CD14-positive monocyte (primary cell): ENCODE measurements at regions not wholly inside any gene's neighbourhood (a gene's known extent, or its start where the extent isn't known, plus 50 kb on each side); places are given as distances from the start of the nearest gene placed in this dataset.

Experiments
- DNase-seq, 3 donors: peaks; one replicate each; pipeline ENCODE4 v3.0.0-alpha.2; 2011 to 2022
- H2AFZ ChIP-seq: 2 replicates; pipeline ENCODE4 v1.6.0; 2012; ENCODE audit warnings: mild to moderate bottlenecking, low read depth, low read length, inconsistent platforms; ENCODE audit not compliant: insufficient read depth, poor library complexity, severe bottlenecking
- H3K27ac ChIP-seq, 2 donors: 1 replicate in 1 of 2; 2 replicates in 1 of 2; pipeline ENCODE4 v1.5.1; 2012 to 2013; ENCODE audit warnings: low read length in 2 of 2, control low read depth in 1 of 2, inconsistent platforms in 1 of 2, low read depth in 1 of 2, mild to moderate bottlenecking in 1 of 2
- H3K27me3 ChIP-seq, 2 donors: one replicate each; pipeline versions ENCODE4 v1.6.0 to v1.6.1; 2011 to 2013; ENCODE audit warnings: low read length in 2 of 2; ENCODE audit not compliant: control insufficient read depth in 2 of 2, insufficient read depth in 2 of 2
- H3K36me3 ChIP-seq, 2 donors: replicated peaks in 1 of 2; 1 replicate in 1 of 2; 2 replicates in 1 of 2; pipeline versions ENCODE4 v1.5.1 to v1.6.1; 2012 to 2013; ENCODE audit warnings: low read length in 2 of 2, control low read depth in 1 of 2, inconsistent platforms in 1 of 2, mild to moderate bottlenecking in 1 of 2; ENCODE audit not compliant: insufficient read depth in 2 of 2, control insufficient read depth in 1 of 2
- H3K4me1 ChIP-seq, 2 donors: 1 replicate in 1 of 2; 2 replicates in 1 of 2; pipeline versions ENCODE4 v1.5.1 to v1.6.1; 2012 to 2013; ENCODE audit warnings: low read length in 2 of 2, control low read depth in 1 of 2, inconsistent platforms in 1 of 2, mild to moderate bottlenecking in 1 of 2, moderate library complexity in 1 of 2; ENCODE audit not compliant: insufficient read depth in 2 of 2, control insufficient read depth in 1 of 2
- H3K4me2 ChIP-seq: replicated peaks from 2 replicates; pipeline ENCODE3; 2012; ENCODE audit warnings: low read length, moderate library complexity, mild to moderate bottlenecking; ENCODE audit not compliant: poor library complexity, severe bottlenecking; ENCODE audit errors: extremely low read depth
- H3K4me3 ChIP-seq, 3 experiments: fragments of 200-600 bp in 1 of 3; sonication (generic) in 1 of 3; replicated peaks in 1 of 3; 1 replicate in 2 of 3; 2 replicates in 1 of 3; pipeline ENCODE4 v1.5.1; 2011 to 2013; ENCODE audit warnings: low read length in 3 of 3, mild to moderate bottlenecking in 3 of 3, control low read depth in 2 of 3, low read depth in 2 of 3, inconsistent platforms in 1 of 3, moderate library complexity in 1 of 3
- H3K79me2 ChIP-seq: 2 replicates; pipeline ENCODE4 v1.6.0; 2012; ENCODE audit warnings: mild to moderate bottlenecking, control low read depth, inconsistent platforms, low read length, moderate library complexity; ENCODE audit not compliant: insufficient read depth
- H3K9ac ChIP-seq: 2 replicates; pipeline ENCODE4 v1.6.0; 2017; ENCODE audit warnings: low read length, mild to moderate bottlenecking; ENCODE audit not compliant: insufficient read depth, poor library complexity, severe bottlenecking
- H3K9me3 ChIP-seq, 2 donors: replicated peaks in 1 of 2; 1 replicate in 1 of 2; 2 replicates in 1 of 2; pipeline versions ENCODE4 v1.5.1 to v1.6.1; 2012 to 2013; ENCODE audit warnings: low read length in 2 of 2, control low read depth in 1 of 2; ENCODE audit not compliant: control insufficient read depth in 1 of 2, insufficient read depth in 1 of 2
- H4K20me1 ChIP-seq: 2 replicates; pipeline ENCODE4 v1.6.0; 2012; ENCODE audit warnings: mild to moderate bottlenecking, low read length, control low read depth, moderate library complexity; ENCODE audit not compliant: insufficient read depth
- H3K27ac Mint-ChIP-seq, 7 donors: one replicate each; pipeline ENCODE4 v1.8.0; 2020; ENCODE audit warnings: mild to moderate bottlenecking in 7 of 7, mixed read lengths in 7 of 7, moderate library complexity in 6 of 7, inconsistent platforms in 2 of 7
- H3K27me3 Mint-ChIP-seq, 3 donors: one replicate each; pipeline ENCODE4 v1.8.0; 2021 to 2022; ENCODE audit warnings: low read depth in 3 of 3, mild to moderate bottlenecking in 3 of 3, mixed read lengths in 3 of 3, moderate library complexity in 3 of 3, inconsistent platforms in 1 of 3
- H3K36me3 Mint-ChIP-seq, 2 donors: one replicate each; pipeline ENCODE4 v1.8.0; 2020; ENCODE audit warnings: mixed read lengths in 2 of 2, inconsistent platforms in 1 of 2, mild to moderate bottlenecking in 1 of 2
- H3K4me1 Mint-ChIP-seq: one replicate; pipeline ENCODE4 v1.8.0; 2020; ENCODE audit warnings: mild to moderate bottlenecking, mixed read lengths
- H3K4me3 Mint-ChIP-seq, 2 donors: one replicate each; pipeline ENCODE4 v1.8.0; 2020; ENCODE audit warnings: mild to moderate bottlenecking in 2 of 2, mixed read lengths in 2 of 2, moderate library complexity in 1 of 2
- H3K9me3 Mint-ChIP-seq, 7 donors: one replicate each; pipeline ENCODE4 v1.8.0; 2020 to 2022; ENCODE audit warnings: mixed read lengths in 7 of 7, mild to moderate bottlenecking in 6 of 7, moderate library complexity in 6 of 7, inconsistent platforms in 2 of 7
- CTCF ChIP-seq: fragments of 200-600 bp; IDR thresholded peaks from one replicate; pipeline ENCODE4 v1.8.0; 2022; ENCODE audit warnings: antibody characterized with exemption, mild to moderate bottlenecking
- WGBS: methylation state at CpG from one replicate; pipeline ENCODE4 v1.1.5; 2013; ENCODE audit warnings: missing lambda C conversion rate; ENCODE audit not compliant: insufficient coverage; 5-methylcytosine and 5-hydroxymethylcytosine counted together
- intact Hi-C, 2 donors: fragments of 100-400 bp; cut with micrococcal nuclease; formaldehyde crosslinking; loops; one replicate each; pipeline versions ENCODE4 v1.15.0 to v1.15.1; 2023

GRCh38 chr2:120601566-120601965, 134.1 kb upstream of the GLI2 start:
- Mint-ChIP-seq H3K27me3 (peaks cover 3 to 5% (median 3%) of the 10 kb centered on the region in 3 donors), H3K9me3 (no peaks in the 10 kb centered on the region), H3K4me3 (no peak overlapping the region), H3K27ac (no peak overlapping the region), H3K36me3 (no peaks in the 10 kb centered on the region), H3K4me1 (peaks cover 6% of the 10 kb centered on the region)
- no peak for TF ChIP-seq CTCF
- H3K4me1 ChIP-seq: no peaks in the 10 kb centered on the region
- H3K27me3 ChIP-seq: no peaks in the 10 kb centered on the region
- H3K4me3 ChIP-seq: no peak overlapping the region
- no peaks in the 10 kb centered on the region for H4K20me1 ChIP-seq
- no peak overlapping the region for H2AFZ ChIP-seq
- no peak overlapping the region for H3K4me2 ChIP-seq
- H3K9me3 ChIP-seq: no peaks in the 10 kb centered on the region
- intact Hi-C loops: no loop called here
- H3K9ac ChIP-seq: no peak overlapping the region
- H3K27ac ChIP-seq: no peak overlapping the region
- no peak for DNase-seq
- no peaks in the 10 kb centered on the region for H3K79me2 ChIP-seq
- no peaks in the 10 kb centered on the region for H3K36me3 ChIP-seq
- 94% methylated on average over 8 of the region's 9 CpGs for WGBS

DNA sequence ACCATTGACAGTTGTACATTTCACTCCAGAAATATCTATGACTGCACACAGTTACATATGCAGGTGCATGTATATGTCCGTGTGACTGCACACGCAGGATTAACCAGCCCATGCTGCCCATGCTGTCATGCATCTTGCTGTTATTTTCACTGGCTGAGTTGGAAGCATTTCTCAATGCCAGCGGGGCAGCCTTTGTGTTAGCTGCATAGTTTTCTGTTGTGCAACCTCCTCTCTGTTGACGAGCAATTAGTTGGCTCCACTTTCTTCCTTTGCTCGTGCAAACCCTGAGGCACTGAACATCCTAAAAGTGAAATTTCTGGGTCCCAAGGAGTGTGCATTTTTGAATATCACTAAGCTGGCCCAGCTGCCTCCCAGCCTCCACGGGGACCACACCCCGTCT, 133.4 kb upstream of the GLI2 start:
- H3K9ac ChIP-seq: no peak overlapping the region
- H3K9me3 ChIP-seq: no peaks in the 10 kb centered on the region
- H3K4me1 ChIP-seq: no peaks in the 10 kb centered on the region
- H3K4me3 ChIP-seq: no peak overlapping the region
- Mint-ChIP-seq H3K4me1 (peaks cover 6% of the 10 kb centered on the region), H3K27me3 (peaks cover 3 to 5% (median 5%) of the 10 kb centered on the region in 3 donors), H3K4me3 (no peak overlapping the region), H3K36me3 (no peaks in the 10 kb centered on the region), H3K27ac (no peak overlapping the region), H3K9me3 (no peaks in the 10 kb centered on the region)
- TF ChIP-seq CTCF: no peak
- H4K20me1 ChIP-seq: no peaks in the 10 kb centered on the region
- no peak overlapping the region for H3K27ac ChIP-seq
- no peaks in the 10 kb centered on the region for H3K79me2 ChIP-seq
- no peak for DNase-seq
- H2AFZ ChIP-seq: no peak overlapping the region
- no peaks in the 10 kb centered on the region for H3K27me3 ChIP-seq
- no peaks in the 10 kb centered on the region for H3K36me3 ChIP-seq
- no peak overlapping the region for H3K4me2 ChIP-seq
- WGBS: 82% methylated on average over 5 of the region's 7 CpGs
- intact Hi-C loops: no loop called here
